ENCODE measurements at regions not wholly inside any gene's neighbourhood (a gene's known extent, or its start where the extent isn't known, plus 50 kb on each side); places are given as distances from the start of the nearest gene placed in this dataset.

GRCh38 chr6:102732898-102733297, 1339.4 kb downstream of the GRIK2 start:
- TF ChIP-seq CTCF (IDR thresholded peaks at IDR 0.05; ENCODE audit: low read length), result no peak
- TF ChIP-seq EZH2 (IDR thresholded peaks at IDR 0.05; ENCODE audit: borderline replicate concordance, low read length), result no peak

All from OCI-LY1 (cell line).